ENCODE measurements at regions not wholly inside any gene's neighbourhood (a gene's known extent, or its start where the extent isn't known, plus 50 kb on each side); places are given as distances from the start of the nearest gene placed in this dataset.

GRCh38 chr2:168323529-168324021, 76.2 kb upstream of the STK39 start:
- H3K4me3 ChIP-seq, result no peak overlapping the region
- H3K9me3 ChIP-seq, result no peaks in the 10 kb centered on the region
- H3K27ac ChIP-seq (replicated peaks in 1 of 4), result no peak overlapping the region
- TF ChIP-seq POLR2A (IDR thresholded peaks at IDR 0.05; ENCODE audit: low read depth), result no peak
- TF ChIP-seq, protein P1, sequence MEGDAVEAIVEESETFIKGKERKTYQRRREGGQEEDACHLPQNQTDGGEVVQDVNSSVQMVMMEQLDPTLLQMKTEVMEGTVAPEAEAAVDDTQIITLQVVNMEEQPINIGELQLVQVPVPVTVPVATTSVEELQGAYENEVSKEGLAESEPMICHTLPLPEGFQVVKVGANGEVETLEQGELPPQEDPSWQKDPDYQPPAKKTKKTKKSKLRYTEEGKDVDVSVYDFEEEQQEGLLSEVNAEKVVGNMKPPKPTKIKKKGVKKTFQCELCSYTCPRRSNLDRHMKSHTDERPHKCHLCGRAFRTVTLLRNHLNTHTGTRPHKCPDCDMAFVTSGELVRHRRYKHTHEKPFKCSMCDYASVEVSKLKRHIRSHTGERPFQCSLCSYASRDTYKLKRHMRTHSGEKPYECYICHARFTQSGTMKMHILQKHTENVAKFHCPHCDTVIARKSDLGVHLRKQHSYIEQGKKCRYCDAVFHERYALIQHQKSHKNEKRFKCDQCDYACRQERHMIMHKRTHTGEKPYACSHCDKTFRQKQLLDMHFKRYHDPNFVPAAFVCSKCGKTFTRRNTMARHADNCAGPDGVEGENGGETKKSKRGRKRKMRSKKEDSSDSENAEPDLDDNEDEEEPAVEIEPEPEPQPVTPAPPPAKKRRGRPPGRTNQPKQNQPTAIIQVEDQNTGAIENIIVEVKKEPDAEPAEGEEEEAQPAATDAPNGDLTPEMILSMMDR (IDR thresholded peaks at IDR 0.05), result no peak
- TF ChIP-seq POLR2AphosphoS5 (IDR thresholded peaks at IDR 0.05), result no peak
- no peak for TF ChIP-seq EP300 (IDR thresholded peaks at IDR 0.05)
- no peak for DNase-seq (ENCODE audit: extremely low spot score)
- peaks cover 0 to 10% (median 6%) of the 10 kb centered on the region in 4 donors for H3K4me1 ChIP-seq
- intact Hi-C loops (cut with DNase I), result no loop called here
- H3K27me3 ChIP-seq, result no peaks in the 10 kb centered on the region
- 83% methylated on average over 11 of the region's 11 CpGs for WGBS
- no peaks in the 10 kb centered on the region for H3K36me3 ChIP-seq

DNA sequence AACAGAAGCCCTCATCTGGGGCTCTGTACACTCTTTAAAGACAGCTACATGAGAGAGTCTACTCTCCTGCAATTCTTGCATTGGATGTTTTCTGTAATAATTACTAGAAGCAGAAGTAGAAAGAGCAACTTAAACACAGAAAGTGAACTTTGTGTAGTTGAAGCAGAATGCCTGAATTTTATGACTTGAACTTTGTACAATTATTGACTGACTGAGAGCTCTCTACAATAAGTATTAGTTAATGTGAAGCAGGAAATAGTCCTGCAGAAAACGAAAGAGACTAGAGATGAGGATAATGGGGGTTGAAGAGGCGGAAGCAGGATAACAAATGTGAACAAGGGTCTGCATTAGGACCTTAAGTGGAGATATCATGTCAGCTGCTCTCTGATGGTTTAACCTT, 79.2 kb upstream of the STK39 start:
- Histone ChIP-seq H3K9me3 (peaks cover 0 to 24% (median 12%) of the 10 kb centered on the region in 4 donors), H3K27me3 (no peaks in the 10 kb centered on the region), H3K36me3 (no peaks in the 10 kb centered on the region), H3K4me1 (peaks cover 0 to 10% (median 6%) of the 10 kb centered on the region in 4 donors), H3K27ac (replicated peaks in 1 of 4) (no peak overlapping the region), H3K4me3 (no peak overlapping the region)
- 89% methylated on average over 2 of the region's 2 CpGs for WGBS
- intact Hi-C loops (cut with DNase I), result no loop called here
- TF ChIP-seq EP300 (IDR thresholded peaks at IDR 0.05) (no peak), POLR2A (IDR thresholded peaks at IDR 0.05; ENCODE audit: low read depth) (no peak), POLR2AphosphoS5 (IDR thresholded peaks at IDR 0.05) (no peak)
- TF ChIP-seq, protein P1 (IDR thresholded peaks at IDR 0.05), result no peak
- no peak for DNase-seq (ENCODE audit: extremely low spot score)

- Histone ChIP-seq H3K36me3 (no peaks in the 10 kb centered on the region), H3K9me3 (peaks cover 0 to 24% (median 12%) of the 10 kb centered on the region in 4 donors), H3K4me3 (no peak overlapping the region), H3K27ac (replicated peaks in 1 of 4) (no peak overlapping the region), H3K4me1 (peaks cover 0 to 6% (median 4%) of the 10 kb centered on the region in 4 donors), H3K27me3 (no peaks in the 10 kb centered on the region)
- DNase-seq (ENCODE audit: extremely low spot score), result no peak
- TF ChIP-seq EP300 (IDR thresholded peaks at IDR 0.05) (no peak), POLR2A (IDR thresholded peaks at IDR 0.05; ENCODE audit: low read depth) (no peak), POLR2AphosphoS5 (IDR thresholded peaks at IDR 0.05) (no peak)
- TF ChIP-seq, protein P1 (IDR thresholded peaks at IDR 0.05), result no peak
- intact Hi-C loops (cut with DNase I), result no loop called here
- WGBS, result 97% methylated on average over 3 of the region's 3 CpGs
Measured at GRCh38 chr2:168327328-168327727, 79.9 kb upstream of the STK39 start.

DNA sequence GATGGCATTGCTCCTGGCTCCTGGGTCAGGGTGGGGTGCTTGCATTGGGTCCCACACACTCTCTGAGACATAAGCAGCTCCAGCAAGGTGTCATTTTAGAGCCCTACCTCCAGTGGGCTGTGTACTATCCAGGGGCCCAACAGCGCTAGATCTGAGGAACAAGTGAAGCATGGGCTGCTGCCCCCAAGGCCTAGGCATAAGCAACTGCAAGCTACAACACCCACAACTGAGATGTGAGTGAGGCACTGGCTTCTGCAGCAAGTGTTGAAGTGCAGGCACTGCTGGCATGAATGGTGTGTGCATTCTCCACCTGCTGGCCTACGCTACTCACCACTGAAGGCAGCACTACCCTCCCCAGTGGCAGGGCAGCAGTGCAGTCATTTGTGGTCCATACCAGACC, 81.0 kb upstream of the STK39 start:
- Histone ChIP-seq H3K27me3 (no peaks in the 10 kb centered on the region), H3K9me3 (peaks cover 0 to 24% (median 12%) of the 10 kb centered on the region in 4 donors), H3K36me3 (no peaks in the 10 kb centered on the region), H3K27ac (replicated peaks in 1 of 4) (no peak overlapping the region), H3K4me3 (no peak overlapping the region), H3K4me1 (no peaks in the 10 kb centered on the region)
- DNase-seq (ENCODE audit: extremely low spot score), result no peak
- 100% methylated on average over 2 of the region's 2 CpGs for WGBS
- TF ChIP-seq POLR2A (IDR thresholded peaks at IDR 0.05; ENCODE audit: low read depth), result no peak
- TF ChIP-seq, protein P1 (IDR thresholded peaks at IDR 0.05), result no peak
- no peak for TF ChIP-seq EP300 (IDR thresholded peaks at IDR 0.05)
- no peak for TF ChIP-seq POLR2AphosphoS5 (IDR thresholded peaks at IDR 0.05)
- intact Hi-C loops (cut with DNase I), result no loop called here
